ENCODE measurements at regions not wholly inside any gene's neighbourhood (a gene's known extent, or its start where the extent isn't known, plus 50 kb on each side); places are given as distances from the start of the nearest gene placed in this dataset.

- Mint-ChIP-seq H3K27me3 (ENCODE audit: low read depth) (no peaks in the 10 kb centered on the region; the same call in 1 of the 2 replicates), H3K36me3 (no peaks in the 10 kb centered on the region), H3K4me3 (no peak overlapping the region), H3K9me3 (no peaks in the 10 kb centered on the region), H3K27ac (no peak overlapping the region), H3K4me1 (no peaks in the 10 kb centered on the region)
- TF ChIP-seq, protein P1, sequence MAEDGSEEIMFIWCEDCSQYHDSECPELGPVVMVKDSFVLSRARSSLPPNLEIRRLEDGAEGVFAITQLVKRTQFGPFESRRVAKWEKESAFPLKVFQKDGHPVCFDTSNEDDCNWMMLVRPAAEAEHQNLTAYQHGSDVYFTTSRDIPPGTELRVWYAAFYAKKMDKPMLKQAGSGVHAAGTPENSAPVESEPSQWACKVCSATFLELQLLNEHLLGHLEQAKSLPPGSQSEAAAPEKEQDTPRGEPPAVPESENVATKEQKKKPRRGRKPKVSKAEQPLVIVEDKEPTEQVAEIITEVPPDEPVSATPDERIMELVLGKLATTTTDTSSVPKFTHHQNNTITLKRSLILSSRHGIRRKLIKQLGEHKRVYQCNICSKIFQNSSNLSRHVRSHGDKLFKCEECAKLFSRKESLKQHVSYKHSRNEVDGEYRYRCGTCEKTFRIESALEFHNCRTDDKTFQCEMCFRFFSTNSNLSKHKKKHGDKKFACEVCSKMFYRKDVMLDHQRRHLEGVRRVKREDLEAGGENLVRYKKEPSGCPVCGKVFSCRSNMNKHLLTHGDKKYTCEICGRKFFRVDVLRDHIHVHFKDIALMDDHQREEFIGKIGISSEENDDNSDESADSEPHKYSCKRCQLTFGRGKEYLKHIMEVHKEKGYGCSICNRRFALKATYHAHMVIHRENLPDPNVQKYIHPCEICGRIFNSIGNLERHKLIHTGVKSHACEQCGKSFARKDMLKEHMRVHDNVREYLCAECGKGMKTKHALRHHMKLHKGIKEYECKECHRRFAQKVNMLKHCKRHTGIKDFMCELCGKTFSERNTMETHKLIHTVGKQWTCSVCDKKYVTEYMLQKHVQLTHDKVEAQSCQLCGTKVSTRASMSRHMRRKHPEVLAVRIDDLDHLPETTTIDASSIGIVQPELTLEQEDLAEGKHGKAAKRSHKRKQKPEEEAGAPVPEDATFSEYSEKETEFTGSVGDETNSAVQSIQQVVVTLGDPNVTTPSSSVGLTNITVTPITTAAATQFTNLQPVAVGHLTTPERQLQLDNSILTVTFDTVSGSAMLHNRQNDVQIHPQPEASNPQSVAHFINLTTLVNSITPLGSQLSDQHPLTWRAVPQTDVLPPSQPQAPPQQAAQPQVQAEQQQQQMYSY (CRISPR knock-in tag; IDR thresholded peaks at IDR 0.05) = no peak
- TF ChIP-seq ATF6 (CRISPR knock-in tag; IDR thresholded peaks at IDR 0.05) (no peak), RELA (CRISPR knock-in tag; IDR thresholded peaks at IDR 0.05; ENCODE audit: borderline replicate concordance) (no peak), JAZF1 (CRISPR knock-in tag; IDR thresholded peaks at IDR 0.05) (no peak), SOX15 (CRISPR knock-in tag; IDR thresholded peaks at IDR 0.05) (no peak), CREB1 (CRISPR knock-in tag; IDR thresholded peaks at IDR 0.05) (no peak), TEAD4 (CRISPR knock-in tag; IDR thresholded peaks at IDR 0.05) (no peak), SMAD4 (CRISPR knock-in tag; IDR thresholded peaks at IDR 0.05) (no peak), ETV6 (CRISPR knock-in tag; IDR thresholded peaks at IDR 0.05) (no peak), NFYB (CRISPR knock-in tag; conservative IDR thresholded peaks at IDR 0.05; ENCODE audit: low read depth) (no peak), NFE2L1 (CRISPR knock-in tag; IDR thresholded peaks at IDR 0.05) (no peak), TEAD1 (CRISPR knock-in tag; IDR thresholded peaks at IDR 0.05) (no peak), ZNF512 (CRISPR knock-in tag; IDR thresholded peaks at IDR 0.05; ENCODE audit: borderline replicate concordance) (no peak), NR3C1 (CRISPR knock-in tag; conservative IDR thresholded peaks at IDR 0.05; ENCODE audit: low read depth) (no peak), GABPB1 (CRISPR knock-in tag; IDR thresholded peaks at IDR 0.05) (no peak)
- TF ChIP-seq, protein P2, sequence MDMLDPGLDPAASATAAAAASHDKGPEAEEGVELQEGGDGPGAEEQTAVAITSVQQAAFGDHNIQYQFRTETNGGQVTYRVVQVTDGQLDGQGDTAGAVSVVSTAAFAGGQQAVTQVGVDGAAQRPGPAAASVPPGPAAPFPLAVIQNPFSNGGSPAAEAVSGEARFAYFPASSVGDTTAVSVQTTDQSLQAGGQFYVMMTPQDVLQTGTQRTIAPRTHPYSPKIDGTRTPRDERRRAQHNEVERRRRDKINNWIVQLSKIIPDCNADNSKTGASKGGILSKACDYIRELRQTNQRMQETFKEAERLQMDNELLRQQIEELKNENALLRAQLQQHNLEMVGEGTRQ (CRISPR knock-in tag; IDR thresholded peaks at IDR 0.05) = no peak
- TF ChIP-seq, protein P3, sequence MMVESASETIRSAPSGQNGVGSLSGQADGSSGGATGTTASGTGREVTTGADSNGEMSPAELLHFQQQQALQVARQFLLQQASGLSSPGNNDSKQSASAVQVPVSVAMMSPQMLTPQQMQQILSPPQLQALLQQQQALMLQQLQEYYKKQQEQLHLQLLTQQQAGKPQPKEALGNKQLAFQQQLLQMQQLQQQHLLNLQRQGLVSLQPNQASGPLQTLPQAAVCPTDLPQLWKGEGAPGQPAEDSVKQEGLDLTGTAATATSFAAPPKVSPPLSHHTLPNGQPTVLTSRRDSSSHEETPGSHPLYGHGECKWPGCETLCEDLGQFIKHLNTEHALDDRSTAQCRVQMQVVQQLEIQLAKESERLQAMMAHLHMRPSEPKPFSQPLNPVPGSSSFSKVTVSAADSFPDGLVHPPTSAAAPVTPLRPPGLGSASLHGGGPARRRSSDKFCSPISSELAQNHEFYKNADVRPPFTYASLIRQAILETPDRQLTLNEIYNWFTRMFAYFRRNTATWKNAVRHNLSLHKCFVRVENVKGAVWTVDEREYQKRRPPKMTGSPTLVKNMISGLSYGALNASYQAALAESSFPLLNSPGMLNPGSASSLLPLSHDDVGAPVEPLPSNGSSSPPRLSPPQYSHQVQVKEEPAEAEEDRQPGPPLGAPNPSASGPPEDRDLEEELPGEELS (CRISPR knock-in tag; IDR thresholded peaks at IDR 0.05) = no peak
- DNase-seq (ENCODE audit: low spot score) (no peak), ATAC-seq (no peak)
- ChIA-PET POLR2A (no interaction called here), CTCF (no interaction called here)
Measured at GRCh38 chr2:163456953-163457743, 278.7 kb downstream of the FIGN start.

Data from WTC11 (cell line).